ENCODE measurements at regions not wholly inside any gene's neighbourhood (a gene's known extent, or its start where the extent isn't known, plus 50 kb on each side); places are given as distances from the start of the nearest gene placed in this dataset.

- no peak for DNase-seq (ENCODE audit: low spot score)
These were observed 361.7 kb downstream of the GPAM start for GRCh38 chr10:111821871-111822270.

GRCh38 chr10:111822661-111823060, 360.9 kb downstream of the GPAM start:
- no peak for DNase-seq (ENCODE audit: low spot score)

GRCh38 chr10:111824128-111824527, 359.4 kb downstream of the GPAM start:
- DNase-seq (ENCODE audit: low spot score) = no peak

- no peak for DNase-seq (ENCODE audit: low spot score)
These were observed 353.2 kb downstream of the GPAM start for GRCh38 chr10:111830359-111830758.

GRCh38 chr10:111831058-111831457, 352.5 kb downstream of the GPAM start:
- no peak for DNase-seq (ENCODE audit: low spot score)

- no peak for DNase-seq (ENCODE audit: low spot score)
These were observed 350.3 kb downstream of the GPAM start for GRCh38 chr10:111833251-111833650.

- no peak for DNase-seq (ENCODE audit: low spot score)
These were observed 348.0 kb downstream of the GPAM start for GRCh38 chr10:111835574-111835973.

- DNase-seq (ENCODE audit: low spot score) = no peak
These were observed 347.5 kb downstream of the GPAM start for GRCh38 chr10:111836064-111836463.

GRCh38 chr10:111836571-111836970, 347.0 kb downstream of the GPAM start:
- no peak for DNase-seq (ENCODE audit: low spot score)

- no peak for DNase-seq (ENCODE audit: low spot score)
These were observed 346.5 kb downstream of the GPAM start for GRCh38 chr10:111837086-111837485.

GRCh38 chr10:111837985-111838384, 345.6 kb downstream of the GPAM start:
- DNase-seq (ENCODE audit: low spot score) = no peak

GRCh38 chr10:111840546-111840945, 343.0 kb downstream of the GPAM start:
- no peak for DNase-seq (ENCODE audit: low spot score)

GRCh38 chr10:111852801-111853200, 330.8 kb downstream of the GPAM start:
- DNase-seq (ENCODE audit: low spot score) = no peak

- DNase-seq (ENCODE audit: low spot score) = no peak
These were observed 326.9 kb downstream of the GPAM start for GRCh38 chr10:111856631-111857030.

- no peak for DNase-seq (ENCODE audit: low spot score)
These were observed 318.0 kb downstream of the GPAM start for GRCh38 chr10:111865550-111865949.

- DNase-seq (ENCODE audit: low spot score) = no peak
These were observed 312.1 kb downstream of the GPAM start for GRCh38 chr10:111871458-111871857.

- no peak for DNase-seq (ENCODE audit: low spot score)
These were observed 311.0 kb downstream of the GPAM start for GRCh38 chr10:111872591-111872990.

GRCh38 chr10:111873041-111873440, 310.5 kb downstream of the GPAM start:
- no peak for DNase-seq (ENCODE audit: low spot score)

GRCh38 chr10:111873621-111874135, 309.9 kb downstream of the GPAM start:
- DNase-seq (ENCODE audit: low spot score) = no peak

GRCh38 chr10:111874576-111874975, 309.0 kb downstream of the GPAM start:
- no peak for DNase-seq (ENCODE audit: low spot score)

GRCh38 chr10:111875725-111876124, 307.8 kb downstream of the GPAM start:
- no peak for DNase-seq (ENCODE audit: low spot score)

- no peak for DNase-seq (ENCODE audit: low spot score)
These were observed 306.3 kb downstream of the GPAM start for GRCh38 chr10:111877258-111877657.

GRCh38 chr10:111879969-111880368, 303.6 kb downstream of the GPAM start:
- no peak for DNase-seq (ENCODE audit: low spot score)

- DNase-seq (ENCODE audit: low spot score) = no peak
These were observed 298.5 kb downstream of the GPAM start for GRCh38 chr10:111885046-111885445.

- no peak for DNase-seq (ENCODE audit: low spot score)
These were observed 297.6 kb downstream of the GPAM start for GRCh38 chr10:111885919-111886318.
